ENCODE measurements at regions not wholly inside any gene's neighbourhood (a gene's known extent, or its start where the extent isn't known, plus 50 kb on each side); places are given as distances from the start of the nearest gene placed in this dataset.
"Not testable (repeated sequence)": the region's sequence is repeated elsewhere in the genome, so short reads cannot be mapped to it uniquely, and the experiment has no call there.

- no peak for DNase-seq (ENCODE audit: low read depth)
- TF ChIP-seq POLR2A (IDR thresholded peaks at IDR 0.05; ENCODE audit: extremely low read depth, insufficient read length) (no peak), MYC (IDR thresholded peaks at IDR 0.05; ENCODE audit: low read depth, low read length) (no peak), CTCF (IDR thresholded peaks at IDR 0.05; ENCODE audit: low read depth, low read length) (no peak), MAX (IDR thresholded peaks at IDR 0.05; ENCODE audit: low read depth, low read length) (no peak)
- no peak overlapping the region for H3K4me3 ChIP-seq (ENCODE audit: low read depth, low read length)
Observed at GRCh38 chr6:85006362-85006761, 242.0 kb upstream of the TBX18 start.

DNA sequence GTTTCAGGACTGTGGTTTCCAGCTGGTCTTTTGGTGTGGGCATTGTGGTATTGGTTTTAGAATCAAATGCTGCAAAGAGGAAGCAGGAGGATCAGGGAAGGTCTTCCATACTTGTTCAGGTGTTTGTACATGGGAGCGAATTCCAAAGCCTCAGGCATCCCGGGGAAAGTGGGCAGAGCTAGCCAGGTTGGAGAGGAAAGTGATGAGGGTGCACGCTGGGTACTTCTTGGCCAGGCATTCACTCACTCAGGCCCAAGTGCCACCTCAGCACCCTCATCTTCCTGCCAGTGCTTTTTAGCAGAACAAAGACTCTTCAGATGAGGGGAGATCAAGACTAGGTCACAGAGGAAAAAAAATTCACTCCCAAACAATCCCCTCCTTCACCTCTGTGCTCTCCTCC lies 241.1 kb upstream of the TBX18 start:
- H3K4me3 ChIP-seq (ENCODE audit: low read depth, low read length) = no peak overlapping the region
- TF ChIP-seq POLR2A (IDR thresholded peaks at IDR 0.05; ENCODE audit: extremely low read depth, insufficient read length) = no peak
- no peak for TF ChIP-seq MYC (IDR thresholded peaks at IDR 0.05; ENCODE audit: low read depth, low read length)
- TF ChIP-seq MAX (IDR thresholded peaks at IDR 0.05; ENCODE audit: low read depth, low read length) = no peak
- DNase-seq (ENCODE audit: low read depth) = no peak

GRCh38 chr6:85004361-85004995 lies 240.1 kb upstream of the TBX18 start:
- no peak for DNase-seq (ENCODE audit: low read depth)
- TF ChIP-seq POLR2A (IDR thresholded peaks at IDR 0.05; ENCODE audit: extremely low read depth, insufficient read length) (no peak), MAX (IDR thresholded peaks at IDR 0.05; ENCODE audit: low read depth, low read length) (no peak), MYC (IDR thresholded peaks at IDR 0.05; ENCODE audit: low read depth, low read length) (no peak), CTCF (IDR thresholded peaks at IDR 0.05; ENCODE audit: low read depth, low read length) (no peak)
- H3K4me3 ChIP-seq (ENCODE audit: low read depth, low read length) = no peak overlapping the region

- H3K4me3 ChIP-seq (ENCODE audit: low read depth, low read length) = no peak overlapping the region
Observed at GRCh38 chr6:85002847-85003246, 238.4 kb upstream of the TBX18 start.

GRCh38 chr6:85000001-85000400 lies 235.6 kb upstream of the TBX18 start:
- H3K4me3 ChIP-seq (ENCODE audit: low read depth, low read length) = no peak overlapping the region
- no peak for TF ChIP-seq POLR2A (IDR thresholded peaks at IDR 0.05; ENCODE audit: extremely low read depth, insufficient read length)
- TF ChIP-seq MAX (IDR thresholded peaks at IDR 0.05; ENCODE audit: low read depth, low read length) = no peak
- TF ChIP-seq MYC (IDR thresholded peaks at IDR 0.05; ENCODE audit: low read depth, low read length) = no peak
- TF ChIP-seq CTCF (IDR thresholded peaks at IDR 0.05; ENCODE audit: low read depth, low read length) = no peak
- no peak for DNase-seq (ENCODE audit: low read depth)

More at GRCh38 chr6:85002847-85003246, 238.4 kb upstream of the TBX18 start:
- TF ChIP-seq POLR2A (IDR thresholded peaks at IDR 0.05; ENCODE audit: extremely low read depth, insufficient read length) (no peak), MYC (IDR thresholded peaks at IDR 0.05; ENCODE audit: low read depth, low read length) (no peak), CTCF (IDR thresholded peaks at IDR 0.05; ENCODE audit: low read depth, low read length) (no peak), MAX (IDR thresholded peaks at IDR 0.05; ENCODE audit: low read depth, low read length) (no peak)
- no peak for DNase-seq (ENCODE audit: low read depth)

- no peak for TF ChIP-seq MYC (IDR thresholded peaks at IDR 0.05; ENCODE audit: low read depth, low read length)
- TF ChIP-seq CTCF (IDR thresholded peaks at IDR 0.05; ENCODE audit: low read depth, low read length) = no peak
- TF ChIP-seq POLR2A (IDR thresholded peaks at IDR 0.05; ENCODE audit: extremely low read depth, insufficient read length) = no peak
- TF ChIP-seq MAX (IDR thresholded peaks at IDR 0.05; ENCODE audit: low read depth, low read length) = no peak
- no peak overlapping the region for H3K4me3 ChIP-seq (ENCODE audit: low read depth, low read length)
- DNase-seq (ENCODE audit: low read depth) = no peak
Observed at GRCh38 chr6:84998223-84998622, 233.8 kb upstream of the TBX18 start.

- H3K4me3 ChIP-seq (ENCODE audit: low read depth, low read length); DNase-seq (ENCODE audit: low read depth): not testable (repeated sequence)
Observed at GRCh38 chr6:84988766-84989165, 224.4 kb upstream of the TBX18 start.

- not testable (repeated sequence) for H3K4me3 ChIP-seq (ENCODE audit: low read depth, low read length); DNase-seq (ENCODE audit: low read depth)
Observed at GRCh38 chr6:84985490-84985889, 221.1 kb upstream of the TBX18 start.
